ENCODE measurements at regions not wholly inside any gene's neighbourhood (a gene's known extent, or its start where the extent isn't known, plus 50 kb on each side); places are given as distances from the start of the nearest gene placed in this dataset.

- TF ChIP-seq SMC3 (IDR thresholded peaks at IDR 0.05; ENCODE audit: borderline replicate concordance, low read length) (no peak), RAD21 (IDR thresholded peaks at IDR 0.05; ENCODE audit: insufficient read depth, low read depth, low read length) (no peak)
Observed at GRCh38 chr15:92327033-92327432, 66.6 kb upstream of the ST8SIA2 start.
